ENCODE measurements at regions not wholly inside any gene's neighbourhood (a gene's known extent, or its start where the extent isn't known, plus 50 kb on each side); places are given as distances from the start of the nearest gene placed in this dataset.

DNA sequence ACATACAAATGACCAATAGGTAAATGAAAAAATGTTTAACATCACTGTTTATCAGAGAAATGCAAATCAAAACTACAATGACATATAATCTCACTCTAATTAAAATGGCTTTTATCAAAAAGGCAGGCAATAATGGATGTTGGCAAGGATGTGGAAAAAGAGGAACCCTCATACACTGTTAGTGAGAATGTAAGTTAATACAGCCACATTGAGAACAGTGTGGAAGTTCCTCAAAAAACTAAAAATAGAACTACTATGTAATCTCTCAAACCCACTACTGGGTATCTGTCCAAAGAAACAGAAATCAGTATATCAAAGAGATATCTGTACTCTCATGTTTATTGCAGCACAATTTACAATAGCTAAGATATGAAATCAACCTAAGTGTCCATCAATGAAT, 165.9 kb upstream of the HHIP start:
- peaks cover 29% of the 10 kb centered on the region for H3K9me3 Mint-ChIP-seq
- no peaks in the 10 kb centered on the region for H3K36me3 Mint-ChIP-seq (ENCODE audit: low read depth)
- no peak overlapping the region for H3K27ac Mint-ChIP-seq
- H3K27me3 Mint-ChIP-seq (ENCODE audit: low read depth) = no peaks in the 10 kb centered on the region
- TF ChIP-seq, protein P1, sequence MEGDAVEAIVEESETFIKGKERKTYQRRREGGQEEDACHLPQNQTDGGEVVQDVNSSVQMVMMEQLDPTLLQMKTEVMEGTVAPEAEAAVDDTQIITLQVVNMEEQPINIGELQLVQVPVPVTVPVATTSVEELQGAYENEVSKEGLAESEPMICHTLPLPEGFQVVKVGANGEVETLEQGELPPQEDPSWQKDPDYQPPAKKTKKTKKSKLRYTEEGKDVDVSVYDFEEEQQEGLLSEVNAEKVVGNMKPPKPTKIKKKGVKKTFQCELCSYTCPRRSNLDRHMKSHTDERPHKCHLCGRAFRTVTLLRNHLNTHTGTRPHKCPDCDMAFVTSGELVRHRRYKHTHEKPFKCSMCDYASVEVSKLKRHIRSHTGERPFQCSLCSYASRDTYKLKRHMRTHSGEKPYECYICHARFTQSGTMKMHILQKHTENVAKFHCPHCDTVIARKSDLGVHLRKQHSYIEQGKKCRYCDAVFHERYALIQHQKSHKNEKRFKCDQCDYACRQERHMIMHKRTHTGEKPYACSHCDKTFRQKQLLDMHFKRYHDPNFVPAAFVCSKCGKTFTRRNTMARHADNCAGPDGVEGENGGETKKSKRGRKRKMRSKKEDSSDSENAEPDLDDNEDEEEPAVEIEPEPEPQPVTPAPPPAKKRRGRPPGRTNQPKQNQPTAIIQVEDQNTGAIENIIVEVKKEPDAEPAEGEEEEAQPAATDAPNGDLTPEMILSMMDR (IDR thresholded peaks at IDR 0.05; ENCODE audit: unreplicated experiment in 3 of 3) = no peak
- no peaks in the 10 kb centered on the region for H3K4me1 Mint-ChIP-seq
- H3K4me3 Mint-ChIP-seq = no peak overlapping the region

DNA sequence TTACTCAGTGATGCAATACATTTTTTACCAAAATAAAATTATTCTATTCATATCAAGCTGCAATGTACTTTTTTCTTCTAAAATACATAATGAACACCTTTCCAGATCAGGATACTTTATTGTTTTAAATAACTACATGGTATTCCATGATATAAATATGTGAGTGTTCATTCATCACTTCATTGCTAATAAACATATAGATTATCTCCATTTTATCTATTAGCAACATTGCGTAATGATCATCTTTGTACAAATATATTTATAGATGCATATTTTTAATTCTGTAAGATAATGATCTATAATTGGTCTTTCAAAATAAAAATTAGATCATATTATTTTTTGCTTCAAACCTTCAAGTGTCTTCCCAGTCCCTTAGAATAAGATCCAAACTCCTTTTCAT, 156.1 kb upstream of the HHIP start:
- Mint-ChIP-seq H3K27me3 (ENCODE audit: low read depth) (no peaks in the 10 kb centered on the region), H3K4me1 (no peaks in the 10 kb centered on the region), H3K9me3 (peaks cover 10% of the 10 kb centered on the region), H3K27ac (no peak overlapping the region), H3K4me3 (no peak overlapping the region), H3K36me3 (ENCODE audit: low read depth) (no peaks in the 10 kb centered on the region)
- TF ChIP-seq, protein P1 (IDR thresholded peaks at IDR 0.05; ENCODE audit: unreplicated experiment in 3 of 3) = no peak

DNA sequence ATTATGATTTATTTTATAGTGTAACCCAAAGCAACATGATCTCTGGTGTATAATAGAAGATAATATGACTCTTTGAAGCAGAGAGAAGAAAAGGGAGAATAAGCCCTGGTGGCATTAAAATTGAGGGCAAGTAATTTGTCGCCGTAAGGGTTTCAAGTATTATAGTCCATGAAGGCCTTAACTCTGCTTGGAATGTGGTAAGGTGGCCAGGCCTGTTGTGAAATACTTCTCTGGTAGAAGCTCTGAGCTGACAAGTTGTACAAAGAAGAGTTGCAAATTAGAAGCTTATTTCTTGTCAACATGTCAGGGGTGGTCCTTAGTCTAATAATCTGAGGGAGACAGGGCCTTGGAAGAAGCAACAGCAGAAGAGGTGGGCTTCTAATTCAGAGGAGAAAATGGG, 151.7 kb upstream of the HHIP start:
- Mint-ChIP-seq H3K27me3 (ENCODE audit: low read depth) (no peaks in the 10 kb centered on the region), H3K36me3 (ENCODE audit: low read depth) (no peaks in the 10 kb centered on the region), H3K4me1 (no peaks in the 10 kb centered on the region), H3K27ac (no peak overlapping the region), H3K9me3 (peaks cover 4% of the 10 kb centered on the region), H3K4me3 (no peak overlapping the region)
- TF ChIP-seq, protein P1 (IDR thresholded peaks at IDR 0.05; ENCODE audit: unreplicated experiment in 3 of 3) = no peak

DNA sequence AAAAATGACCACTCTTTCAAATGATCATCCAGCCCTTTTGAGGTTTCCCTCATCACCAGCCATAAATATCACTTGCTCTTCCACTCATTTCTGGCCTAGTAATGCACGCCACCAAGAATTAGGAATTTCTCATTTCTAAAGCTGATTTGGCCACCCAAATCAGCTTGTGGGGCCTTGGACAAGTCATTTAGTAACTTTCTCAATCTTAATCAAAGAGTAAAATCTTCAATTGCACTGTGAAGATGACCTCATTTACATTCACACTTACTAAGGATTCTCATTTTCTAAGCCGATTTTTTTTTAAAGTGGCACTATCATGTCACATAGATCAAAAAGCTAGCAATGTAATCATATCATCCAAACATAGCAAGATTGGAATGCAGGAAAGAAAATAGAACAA, 150.0 kb upstream of the HHIP start:
- Mint-ChIP-seq H3K4me1 (no peaks in the 10 kb centered on the region), H3K4me3 (no peak overlapping the region), H3K36me3 (ENCODE audit: low read depth) (no peaks in the 10 kb centered on the region), H3K27me3 (ENCODE audit: low read depth) (no peaks in the 10 kb centered on the region), H3K9me3 (peaks cover 9% of the 10 kb centered on the region), H3K27ac (no peak overlapping the region)
- TF ChIP-seq, protein P1 (IDR thresholded peaks at IDR 0.05; ENCODE audit: unreplicated experiment in 3 of 3) = no peak

DNA sequence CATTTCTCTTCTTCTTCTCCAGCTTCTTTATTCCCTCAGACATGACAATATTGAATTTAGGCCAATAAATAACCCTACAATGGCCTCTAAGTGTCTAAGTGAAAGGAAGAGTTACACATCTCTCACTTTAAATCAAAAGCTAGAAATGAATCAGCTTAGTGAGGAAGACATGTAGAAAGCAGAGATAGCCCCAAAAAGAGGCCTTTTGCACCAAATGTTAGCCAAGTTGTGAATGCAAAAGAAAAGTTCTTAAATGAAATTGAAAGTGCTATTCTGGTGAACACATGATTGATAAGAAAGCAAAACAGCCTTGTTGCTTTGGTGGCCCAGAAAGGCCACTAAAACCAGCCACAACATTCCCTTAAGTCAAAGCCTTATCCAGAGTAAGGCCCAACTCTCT, 146.2 kb upstream of the HHIP start:
- H3K4me1 Mint-ChIP-seq = peaks cover 5% of the 10 kb centered on the region
- H3K27me3 Mint-ChIP-seq (ENCODE audit: low read depth) = no peaks in the 10 kb centered on the region
- TF ChIP-seq, protein P1 (IDR thresholded peaks at IDR 0.05; ENCODE audit: unreplicated experiment in 3 of 3) = no peak
- no peak overlapping the region for H3K4me3 Mint-ChIP-seq
- no peaks in the 10 kb centered on the region for H3K36me3 Mint-ChIP-seq (ENCODE audit: low read depth)
- peaks cover 11% of the 10 kb centered on the region for H3K9me3 Mint-ChIP-seq
- no peak overlapping the region for H3K27ac Mint-ChIP-seq

DNA sequence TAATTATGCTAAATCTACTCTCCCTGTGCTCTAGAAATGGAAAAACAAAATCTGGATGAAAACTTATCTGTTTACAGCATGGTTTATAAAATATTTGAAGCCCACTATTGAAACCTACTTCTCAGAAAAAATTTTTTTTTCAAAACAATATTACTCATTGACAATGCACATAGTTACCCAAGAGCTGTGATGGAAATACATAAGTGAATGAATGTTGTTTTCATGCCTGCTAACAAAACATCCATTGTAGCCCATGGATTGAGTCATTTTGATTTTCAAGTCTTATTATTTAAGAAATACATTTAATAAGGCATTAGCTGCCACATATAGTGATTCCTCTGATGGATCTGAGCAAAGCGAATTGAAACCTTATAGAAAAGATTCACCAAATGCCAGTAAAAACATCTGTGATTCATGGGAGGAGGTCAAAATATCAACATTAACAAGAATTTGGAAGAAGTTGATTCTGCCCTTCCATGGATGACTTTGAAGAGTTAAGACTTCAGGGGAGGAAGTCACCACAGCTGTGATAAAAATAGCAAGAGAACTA, 144.7 kb upstream of the HHIP start:
- Mint-ChIP-seq H3K36me3 (ENCODE audit: low read depth) (no peaks in the 10 kb centered on the region), H3K27me3 (ENCODE audit: low read depth) (no peaks in the 10 kb centered on the region), H3K4me3 (no peak overlapping the region), H3K27ac (no peak overlapping the region), H3K9me3 (peaks cover 11% of the 10 kb centered on the region), H3K4me1 (peaks cover 5% of the 10 kb centered on the region)
- TF ChIP-seq, protein P1 (IDR thresholded peaks at IDR 0.05; ENCODE audit: unreplicated experiment in 3 of 3) = no peak

All from nephron (organoid).